ENCODE measurements at regions not wholly inside any gene's neighbourhood (a gene's known extent, or its start where the extent isn't known, plus 50 kb on each side); places are given as distances from the start of the nearest gene placed in this dataset.

DNA sequence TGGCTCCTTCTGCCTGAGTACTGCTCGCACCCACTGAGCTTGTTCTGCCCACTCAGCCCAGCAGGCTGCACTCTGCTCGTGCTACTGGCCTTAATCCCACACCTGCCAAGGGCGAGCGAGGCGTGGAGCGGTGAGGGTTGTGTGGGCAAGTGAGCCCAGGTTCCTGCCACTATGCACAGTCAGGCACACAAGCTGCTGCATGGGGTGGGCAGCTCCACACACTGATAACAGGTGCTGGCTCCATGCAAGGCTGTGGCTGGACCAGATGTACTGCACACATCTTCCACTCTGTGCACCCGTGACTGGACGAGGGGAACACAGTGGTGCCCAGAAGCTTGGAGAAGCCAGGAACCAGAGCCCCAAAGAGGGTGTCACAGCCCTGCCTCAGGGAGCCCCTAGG is 184.3 kb upstream of the NUDT6 start:
- H3K4me3 ChIP-seq (ENCODE audit: low read length): no peak overlapping the region
- no peak overlapping the region for H3K27ac ChIP-seq (ENCODE audit: low read depth in 1 of 2, low read length in 2 of 2)
- ATAC-seq (ENCODE audit: poor library complexity) (no peak), DNase-seq (no peak)
- H3K36me3 Mint-ChIP-seq (ENCODE audit: low read depth): peaks cover 20% of the 10 kb centered on the region
- no peaks in the 10 kb centered on the region for H3K27me3 ChIP-seq (ENCODE audit: control insufficient read depth in 1 of 2, insufficient read depth in 2 of 2, low read length in 2 of 2)
- ChIA-PET POLR2A (no interaction called here), CTCF (no interaction called here)
- no peak for TF ChIP-seq CTCF (IDR thresholded peaks at IDR 0.05)
- no peak overlapping the region for H3K4me3 Mint-ChIP-seq
- intact Hi-C loops (cut with DNase I, micrococcal nuclease): no loop called here
- no peaks in the 10 kb centered on the region for H3K9me3 Mint-ChIP-seq
- H3K27me3 Mint-ChIP-seq: no peaks in the 10 kb centered on the region
- H3K9me3 ChIP-seq (ENCODE audit: control insufficient read depth in 1 of 2, insufficient read depth in 1 of 2, low read length in 2 of 2): no peaks in the 10 kb centered on the region
- no peaks in the 10 kb centered on the region for H3K4me1 Mint-ChIP-seq (ENCODE audit: low read depth)
- H3K36me3 ChIP-seq (ENCODE audit: insufficient read depth, low read length): no peaks in the 10 kb centered on the region
- H3K4me1 ChIP-seq (ENCODE audit: insufficient read depth, low read length): no peaks in the 10 kb centered on the region
- H3K27ac Mint-ChIP-seq: no peak overlapping the region

- Mint-ChIP-seq H3K27ac (no peak overlapping the region), H3K4me3 (no peak overlapping the region), H3K4me1 (ENCODE audit: low read depth) (no peaks in the 10 kb centered on the region), H3K9me3 (no peaks in the 10 kb centered on the region), H3K27me3 (no peaks in the 10 kb centered on the region), H3K36me3 (ENCODE audit: low read depth) (peaks cover 20% of the 10 kb centered on the region)
- no peak overlapping the region for H3K4me3 ChIP-seq (ENCODE audit: low read length)
- DNase-seq (peak in 1 of 14 experiments; percentile 5), ATAC-seq (ENCODE audit: poor library complexity) (no peak)
- intact Hi-C loops (cut with DNase I, micrococcal nuclease): no loop called here
- H3K27ac ChIP-seq (ENCODE audit: low read depth in 1 of 2, low read length in 2 of 2): no peak overlapping the region
- no peaks in the 10 kb centered on the region for H3K9me3 ChIP-seq (ENCODE audit: control insufficient read depth in 1 of 2, insufficient read depth in 1 of 2, low read length in 2 of 2)
- no peak for TF ChIP-seq CTCF (IDR thresholded peaks at IDR 0.05)
- ChIA-PET CTCF (no interaction called here), POLR2A (no interaction called here)
- H3K4me1 ChIP-seq (ENCODE audit: insufficient read depth, low read length): no peaks in the 10 kb centered on the region
- no peaks in the 10 kb centered on the region for H3K27me3 ChIP-seq (ENCODE audit: control insufficient read depth in 1 of 2, insufficient read depth in 2 of 2, low read length in 2 of 2)
- no peaks in the 10 kb centered on the region for H3K36me3 ChIP-seq (ENCODE audit: insufficient read depth, low read length)
Observed at GRCh38 chr4:123107444-123108252, 185.3 kb upstream of the NUDT6 start.

GRCh38 chr4:123109139-123109538 is 186.7 kb upstream of the NUDT6 start:
- POLR2A ChIA-PET: no interaction called here
- intact Hi-C loops (cut with DNase I, micrococcal nuclease): no loop called here
- TF ChIP-seq CTCF (IDR thresholded peaks at IDR 0.05): no peak
- H3K36me3 ChIP-seq (ENCODE audit: insufficient read depth, low read length): no peaks in the 10 kb centered on the region
- H3K9me3 ChIP-seq (ENCODE audit: control insufficient read depth in 1 of 2, insufficient read depth in 1 of 2, low read length in 2 of 2): peaks cover 0 to 6% of the 10 kb centered on the region in 2 experiments
- DNase-seq (no peak), ATAC-seq (ENCODE audit: poor library complexity) (no peak)
- Mint-ChIP-seq H3K4me1 (ENCODE audit: low read depth) (no peaks in the 10 kb centered on the region), H3K36me3 (ENCODE audit: low read depth) (peaks cover 29% of the 10 kb centered on the region), H3K4me3 (no peak overlapping the region), H3K27ac (no peak overlapping the region), H3K9me3 (no peaks in the 10 kb centered on the region), H3K27me3 (no peaks in the 10 kb centered on the region)
- no peaks in the 10 kb centered on the region for H3K4me1 ChIP-seq (ENCODE audit: insufficient read depth, low read length)
- H3K4me3 ChIP-seq (ENCODE audit: low read length): no peak overlapping the region
- H3K27me3 ChIP-seq (ENCODE audit: control insufficient read depth in 1 of 2, insufficient read depth in 2 of 2, low read length in 2 of 2): no peaks in the 10 kb centered on the region
- CTCF ChIA-PET: interaction anchor here (1.1 kb wide), 1 partner anchor 40 kb away, joined by 4 read pairs; no protein-coding TSS in a partner anchor
- H3K27ac ChIP-seq (ENCODE audit: low read depth in 1 of 2, low read length in 2 of 2): no peak overlapping the region
